ENCODE measurements at regions not wholly inside any gene's neighbourhood (a gene's known extent, or its start where the extent isn't known, plus 50 kb on each side); places are given as distances from the start of the nearest gene placed in this dataset.

- DNase-seq = no peak
Measured at GRCh38 chr16:77668201-77668600, 54.1 kb upstream of the NUDT7 start.

- DNase-seq = no peak
Measured at GRCh38 chr16:77669057-77669456, 53.3 kb upstream of the NUDT7 start.
